LNCaP clone FGC (cell line): ENCODE measurements at regions not wholly inside any gene's neighbourhood (a gene's known extent, or its start where the extent isn't known, plus 50 kb on each side); places are given as distances from the start of the nearest gene placed in this dataset.

Source experiments
- DNase-seq: peaks from one replicate; pipeline ENCODE4 v3.0.0-alpha.2; 2011; ENCODE audit warnings: low read depth
- H3K4me3 ChIP-seq: 2 replicates; pipeline ENCODE4 v1.5.1; 2011; ENCODE audit warnings: mild to moderate bottlenecking, low read depth, low read length, control low read depth
- TF ChIP-seq, protein P1 (sequence below): IDR thresholded peaks from 2 replicates; pipeline ENCODE4 v1.5.1; 2012; ENCODE audit warnings: mild to moderate bottlenecking; ENCODE audit not compliant: control insufficient read depth, insufficient read depth; ENCODE audit errors: extremely low read depth

DNA sequence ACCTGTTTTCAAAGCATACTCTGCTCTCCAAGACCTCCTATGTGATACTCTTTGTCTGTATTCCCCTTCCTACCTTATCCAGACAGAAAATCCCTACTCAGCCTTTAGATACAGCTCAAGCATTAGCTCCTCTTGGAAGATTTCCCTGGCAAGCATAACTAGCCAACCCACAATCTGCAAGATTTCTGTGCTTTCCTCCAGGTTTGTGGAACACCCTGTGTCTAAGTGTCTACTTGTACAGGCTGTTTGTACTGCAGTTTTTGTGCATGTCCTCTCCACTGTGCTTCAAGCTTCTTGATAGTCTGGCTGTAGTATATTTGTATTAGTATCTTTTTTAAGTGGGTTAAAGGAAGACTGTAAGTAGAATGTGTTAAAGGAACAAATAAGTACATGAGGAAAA is 203.7 kb downstream of the RFC3 start:
- H3K4me3 ChIP-seq: no peak overlapping the region
- no peak for DNase-seq
- TF ChIP-seq, protein P1, sequence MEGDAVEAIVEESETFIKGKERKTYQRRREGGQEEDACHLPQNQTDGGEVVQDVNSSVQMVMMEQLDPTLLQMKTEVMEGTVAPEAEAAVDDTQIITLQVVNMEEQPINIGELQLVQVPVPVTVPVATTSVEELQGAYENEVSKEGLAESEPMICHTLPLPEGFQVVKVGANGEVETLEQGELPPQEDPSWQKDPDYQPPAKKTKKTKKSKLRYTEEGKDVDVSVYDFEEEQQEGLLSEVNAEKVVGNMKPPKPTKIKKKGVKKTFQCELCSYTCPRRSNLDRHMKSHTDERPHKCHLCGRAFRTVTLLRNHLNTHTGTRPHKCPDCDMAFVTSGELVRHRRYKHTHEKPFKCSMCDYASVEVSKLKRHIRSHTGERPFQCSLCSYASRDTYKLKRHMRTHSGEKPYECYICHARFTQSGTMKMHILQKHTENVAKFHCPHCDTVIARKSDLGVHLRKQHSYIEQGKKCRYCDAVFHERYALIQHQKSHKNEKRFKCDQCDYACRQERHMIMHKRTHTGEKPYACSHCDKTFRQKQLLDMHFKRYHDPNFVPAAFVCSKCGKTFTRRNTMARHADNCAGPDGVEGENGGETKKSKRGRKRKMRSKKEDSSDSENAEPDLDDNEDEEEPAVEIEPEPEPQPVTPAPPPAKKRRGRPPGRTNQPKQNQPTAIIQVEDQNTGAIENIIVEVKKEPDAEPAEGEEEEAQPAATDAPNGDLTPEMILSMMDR: no peak

DNA sequence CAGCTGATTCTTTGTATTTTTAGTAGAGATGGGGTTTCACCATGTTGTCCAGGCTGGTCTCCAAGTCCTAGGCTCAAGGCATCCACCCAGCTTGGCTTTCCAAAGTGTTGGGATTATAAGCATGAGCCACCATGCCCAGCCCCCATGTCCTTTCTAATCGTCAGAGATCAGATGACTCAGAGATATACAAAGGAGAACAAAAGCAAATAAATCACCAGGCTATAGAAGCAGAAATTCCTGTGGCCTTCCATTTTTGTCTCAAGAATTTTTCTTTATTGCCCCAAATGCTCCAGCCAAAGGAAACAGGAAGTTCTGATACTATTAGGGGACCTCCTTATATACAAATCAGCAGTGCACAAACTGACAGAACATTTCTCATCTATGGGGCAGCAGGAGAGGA is 207.8 kb downstream of the RFC3 start:
- TF ChIP-seq, protein P1: no peak
- DNase-seq: no peak
- H3K4me3 ChIP-seq: no peak overlapping the region

DNA sequence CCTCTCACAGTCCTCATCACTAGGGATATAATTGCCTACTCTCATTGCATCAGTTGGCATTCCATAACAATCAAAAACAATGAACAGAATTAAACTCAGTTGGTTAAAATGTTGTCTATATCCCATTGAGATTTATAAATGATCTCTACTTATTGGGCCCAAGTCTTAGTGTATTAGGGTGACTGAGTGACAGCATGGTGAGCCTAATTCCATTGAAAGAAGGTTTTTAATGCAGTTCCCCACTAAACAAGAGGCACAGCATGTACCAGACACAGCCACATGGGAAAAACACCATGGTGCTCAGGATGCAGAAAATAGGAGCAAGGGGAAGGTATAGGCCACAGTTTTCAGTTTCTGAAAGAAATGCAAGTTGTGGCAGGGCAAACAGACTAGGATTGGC is 208.4 kb downstream of the RFC3 start:
- TF ChIP-seq, protein P1: no peak
- no peak overlapping the region for H3K4me3 ChIP-seq
- DNase-seq: no peak

DNA sequence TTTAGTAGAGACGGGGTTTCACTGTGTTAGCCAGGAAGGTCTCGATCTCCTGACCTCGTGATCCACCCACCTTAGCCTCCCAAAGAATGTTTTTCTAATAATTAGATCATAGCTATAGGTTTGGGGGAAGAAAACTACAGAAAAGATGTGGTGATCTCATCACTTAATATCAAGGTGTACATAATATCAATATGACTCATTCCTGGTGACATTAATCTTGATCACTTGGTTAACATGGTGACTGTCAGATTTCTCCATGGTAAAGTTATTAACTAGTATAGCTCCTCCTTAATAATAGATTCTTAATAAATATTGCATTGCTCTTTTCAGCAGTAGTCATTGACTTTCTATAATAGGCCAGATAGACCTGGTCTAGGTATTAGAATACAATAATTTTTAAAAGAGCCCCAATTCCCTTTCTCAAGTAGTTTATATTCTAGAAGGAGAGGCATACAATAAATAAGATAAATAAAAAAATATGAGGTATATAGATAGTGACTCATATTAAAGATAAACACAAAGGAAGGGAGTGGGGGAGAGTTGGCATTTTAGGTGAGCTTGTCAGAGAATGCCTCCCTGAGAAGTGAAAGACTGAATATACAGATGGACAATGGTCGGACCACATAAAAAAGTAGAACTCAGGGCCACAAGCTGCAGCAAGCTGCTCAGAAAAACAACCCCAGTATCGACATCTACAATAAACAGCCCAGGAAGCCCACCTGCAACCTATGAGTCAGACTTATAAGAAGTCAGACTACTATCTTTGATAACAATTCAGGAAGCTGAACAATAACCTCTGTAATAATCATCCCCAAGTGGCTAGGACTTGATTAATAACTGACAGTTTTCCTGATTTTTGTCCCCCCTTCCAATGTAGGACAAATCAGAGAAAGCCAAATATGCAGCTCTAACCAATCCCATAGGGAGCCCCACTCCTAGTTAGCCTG is 210.8 kb downstream of the RFC3 start:
- DNase-seq: no peak
- no peak overlapping the region for H3K4me3 ChIP-seq
- TF ChIP-seq, protein P1: no peak

DNA sequence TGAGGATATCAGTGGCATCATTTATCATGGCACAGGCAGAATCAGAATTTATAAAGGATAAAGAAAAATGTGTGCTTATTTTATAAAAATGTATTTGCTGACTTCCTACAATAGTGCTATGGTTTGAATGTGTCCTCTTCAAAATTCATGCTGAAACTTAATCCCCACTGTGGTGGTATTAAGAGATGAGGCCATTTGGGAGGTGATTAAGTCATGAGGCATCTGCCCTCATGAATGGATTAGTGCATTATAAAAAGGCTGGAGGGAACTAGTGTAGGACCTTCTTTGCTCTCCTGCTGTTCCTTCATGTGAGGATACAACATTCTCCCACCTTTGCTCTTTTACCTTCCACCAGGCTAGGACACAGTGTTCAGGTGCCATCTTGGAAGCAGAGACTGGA is 212.8 kb downstream of the RFC3 start:
- DNase-seq: no peak
- TF ChIP-seq, protein P1: no peak
- H3K4me3 ChIP-seq: no peak overlapping the region

DNA sequence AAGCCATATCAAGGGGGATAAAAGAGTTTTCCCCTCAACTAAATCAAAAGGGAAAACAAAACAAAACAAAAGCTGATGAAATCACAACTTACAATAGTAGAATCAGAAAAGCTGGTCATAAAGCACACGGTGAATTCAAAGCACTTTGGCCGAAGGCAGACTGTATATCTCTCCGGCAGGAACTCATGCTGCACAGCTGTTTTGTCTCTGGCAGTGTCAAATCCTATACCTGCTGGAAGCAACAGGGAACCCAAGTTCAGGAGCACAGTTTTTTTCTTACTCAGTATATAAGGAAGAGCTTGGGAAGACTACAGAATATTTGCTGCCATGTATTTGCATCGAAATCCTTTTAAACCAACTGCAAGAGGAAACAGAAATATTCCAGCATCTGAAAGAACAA is 213.7 kb downstream of the RFC3 start:
- DNase-seq: no peak
- H3K4me3 ChIP-seq: no peak overlapping the region
- TF ChIP-seq, protein P1: no peak

DNA sequence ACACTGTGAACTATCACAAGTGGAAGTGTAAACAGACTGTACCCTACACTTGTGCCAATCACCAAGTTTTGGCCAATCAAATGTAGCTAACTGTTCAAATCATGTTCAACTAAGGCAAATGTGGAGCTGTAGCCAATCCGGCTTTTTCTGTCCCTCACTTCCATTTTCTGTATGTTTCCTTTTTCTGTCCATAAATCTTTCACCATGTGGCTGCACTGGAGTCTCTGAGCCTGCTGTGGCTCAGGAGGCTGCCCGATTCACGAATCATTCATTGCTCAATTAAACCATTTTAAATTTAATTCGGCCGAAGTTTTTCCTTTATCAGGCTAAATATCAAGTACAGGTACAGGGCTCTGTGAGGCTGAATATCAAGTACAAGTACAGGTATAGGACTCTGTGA is 216.5 kb downstream of the RFC3 start:
- DNase-seq: no peak
- TF ChIP-seq, protein P1: no peak
- no peak overlapping the region for H3K4me3 ChIP-seq
